ENCODE measurements at regions not wholly inside any gene's neighbourhood (a gene's known extent, or its start where the extent isn't known, plus 50 kb on each side); places are given as distances from the start of the nearest gene placed in this dataset.

DNA sequence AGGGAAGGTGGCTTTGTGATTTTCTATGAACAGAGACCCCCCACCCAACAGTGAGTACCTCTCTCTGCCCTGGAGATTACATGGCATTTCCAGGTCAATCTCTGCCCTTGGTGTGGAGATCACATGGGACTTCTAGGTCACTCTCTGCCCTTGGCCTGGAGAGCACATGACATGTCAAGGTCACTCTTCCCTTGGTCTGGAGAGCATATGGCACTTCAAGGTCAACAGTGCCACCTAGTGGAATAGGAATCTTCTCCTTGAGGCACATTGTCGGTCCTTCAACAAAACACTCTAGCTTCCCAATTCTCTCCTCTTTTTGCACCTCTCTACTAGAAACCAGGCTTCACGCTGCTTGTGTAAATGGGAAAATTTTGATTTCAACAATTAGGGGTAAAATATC lies 66.2 kb upstream of the TACR3 start:
- no peak for TF ChIP-seq POLR2A (IDR thresholded peaks at IDR 0.05)
- TF ChIP-seq, protein P1, sequence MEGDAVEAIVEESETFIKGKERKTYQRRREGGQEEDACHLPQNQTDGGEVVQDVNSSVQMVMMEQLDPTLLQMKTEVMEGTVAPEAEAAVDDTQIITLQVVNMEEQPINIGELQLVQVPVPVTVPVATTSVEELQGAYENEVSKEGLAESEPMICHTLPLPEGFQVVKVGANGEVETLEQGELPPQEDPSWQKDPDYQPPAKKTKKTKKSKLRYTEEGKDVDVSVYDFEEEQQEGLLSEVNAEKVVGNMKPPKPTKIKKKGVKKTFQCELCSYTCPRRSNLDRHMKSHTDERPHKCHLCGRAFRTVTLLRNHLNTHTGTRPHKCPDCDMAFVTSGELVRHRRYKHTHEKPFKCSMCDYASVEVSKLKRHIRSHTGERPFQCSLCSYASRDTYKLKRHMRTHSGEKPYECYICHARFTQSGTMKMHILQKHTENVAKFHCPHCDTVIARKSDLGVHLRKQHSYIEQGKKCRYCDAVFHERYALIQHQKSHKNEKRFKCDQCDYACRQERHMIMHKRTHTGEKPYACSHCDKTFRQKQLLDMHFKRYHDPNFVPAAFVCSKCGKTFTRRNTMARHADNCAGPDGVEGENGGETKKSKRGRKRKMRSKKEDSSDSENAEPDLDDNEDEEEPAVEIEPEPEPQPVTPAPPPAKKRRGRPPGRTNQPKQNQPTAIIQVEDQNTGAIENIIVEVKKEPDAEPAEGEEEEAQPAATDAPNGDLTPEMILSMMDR (IDR thresholded peaks at IDR 0.05), result no peak
- no peak for TF ChIP-seq POLR2AphosphoS5 (IDR thresholded peaks at IDR 0.05)
